H1 (cell line): ENCODE measurements at regions not wholly inside any gene's neighbourhood (a gene's known extent, or its start where the extent isn't known, plus 50 kb on each side); places are given as distances from the start of the nearest gene placed in this dataset.

ENCODE experiments used
- CTCF ChIA-PET: fragments of 300-600 bp; sonication (Branson Sonifier 250); formaldehyde crosslinking; loops from one replicate; lab custom pipeline; 2021; ENCODE audit not compliant: partially characterized antibody; lab: Charles Lee
- POLR2A ChIA-PET: fragments of 300-600 bp; sonication (Branson Sonifier 250); formaldehyde crosslinking; loops from one replicate; lab custom pipeline; 2021; ENCODE audit warnings: inconsistent platforms; ENCODE audit not compliant: partially characterized antibody; lab: Charles Lee
- DNase-seq, 2 experiments: peaks; one replicate each; pipeline versions ENCODE4 v3.0.0 to v3.0.0-alpha.2; 2010 to 2022; ENCODE audit warnings: low spot score in 2 of 2, low read depth in 1 of 2, mixed read lengths in 1 of 2
- FAIRE-seq: peaks from 2 replicates; lab custom pipeline; 2011; peaks lifted over from hg19 to GRCh38; lab: Jason Lieb, UNC
- H2AFZ ChIP-seq: 2 replicates; pipeline ENCODE4 v1.8.1; 2012; ENCODE audit warnings: low read length, inconsistent platforms
- H2AK5ac ChIP-seq: 2 replicates; pipeline ENCODE4 v1.6.1; 2013; ENCODE audit warnings: low read depth, low read length
- H2BK120ac ChIP-seq: replicated peaks from 2 replicates; pipeline ENCODE3; 2013; ENCODE audit warnings: low read depth, low read length, inconsistent platforms
- H2BK12ac ChIP-seq: 2 replicates; pipeline ENCODE4 v1.6.1; 2013; ENCODE audit warnings: low read depth, low read length
- H2BK15ac ChIP-seq: 2 replicates; pipeline ENCODE4 v1.6.1; 2013; ENCODE audit warnings: low read length
- H2BK20ac ChIP-seq: 2 replicates; pipeline ENCODE4 v1.6.1; 2013; ENCODE audit warnings: low read length
- H2BK5ac ChIP-seq: 2 replicates; pipeline ENCODE4 v1.6.1; 2013; ENCODE audit warnings: low read depth, low read length
- H3K14ac ChIP-seq: 2 replicates; pipeline ENCODE4 v1.6.1; 2013; ENCODE audit warnings: inconsistent platforms; ENCODE audit not compliant: insufficient read length
- H3K18ac ChIP-seq: 2 replicates; pipeline ENCODE4 v1.6.1; 2013; ENCODE audit warnings: low read length; ENCODE audit errors: extremely low read depth
- H3K23ac ChIP-seq: 2 replicates; pipeline ENCODE4 v1.6.1; 2013; ENCODE audit warnings: inconsistent platforms; ENCODE audit not compliant: insufficient read length
- H3K23me2 ChIP-seq: 2 replicates; pipeline ENCODE4 v1.6.1; 2013; ENCODE audit warnings: low read depth, low read length
- H3K27ac ChIP-seq: 2 replicates; pipeline ENCODE4 v1.6.1; 2011; ENCODE audit warnings: low read depth, low read length, inconsistent platforms
- H3K27me3 ChIP-seq, 4 experiments: replicated peaks in 1 of 4; 1 replicate in 1 of 4; 2 replicates in 3 of 4; pipeline versions ENCODE4 v1.6.1 to v1.8.1; 2011 to 2013; ENCODE audit warnings: low read length in 3 of 4, mild to moderate bottlenecking in 3 of 4, inconsistent platforms in 2 of 4, mixed read lengths in 2 of 4, moderate library complexity in 1 of 4; ENCODE audit not compliant: control insufficient read depth in 3 of 4, insufficient read depth in 3 of 4; ENCODE audit errors: extremely low read depth in 1 of 4
- H3K36me3 ChIP-seq, 4 experiments: 2 replicates each; pipeline versions ENCODE4 v1.6.1 to v1.8.1; 2011 to 2013; ENCODE audit warnings: mild to moderate bottlenecking in 4 of 4, low read length in 3 of 4, moderate library complexity in 2 of 4, control low read depth in 1 of 4, inconsistent platforms in 1 of 4; ENCODE audit not compliant: insufficient read depth in 4 of 4, control insufficient read depth in 2 of 4
- H3K4ac ChIP-seq: replicated peaks from 2 replicates; pipeline ENCODE3; 2013; ENCODE audit warnings: low read length, low read depth, mixed read lengths, inconsistent platforms; ENCODE audit not compliant: insufficient read length
- H3K4me1 ChIP-seq, 4 experiments: replicated peaks in 1 of 4; 1 replicate in 1 of 4; 2 replicates in 3 of 4; pipeline versions ENCODE4 v1.6.1 to v1.8.1; 2011 to 2013; ENCODE audit warnings: low read length in 3 of 4, inconsistent platforms in 2 of 4, mixed read lengths in 1 of 4; ENCODE audit not compliant: insufficient read depth in 4 of 4, control insufficient read depth in 3 of 4
- H3K4me2 ChIP-seq, 2 experiments: 2 replicates each; pipeline versions ENCODE4 v1.6.1 to v1.8.1; 2011 to 2013; ENCODE audit warnings: low read depth in 2 of 2, low read length in 2 of 2, control low read depth in 1 of 2, inconsistent platforms in 1 of 2, mild to moderate bottlenecking in 1 of 2; ENCODE audit not compliant: insufficient read depth in 1 of 2
- H3K4me3 ChIP-seq, 4 experiments: fragments of 200-600, 300-600 bp in 1 of 4; sonication (generic), shearing (Covaris generic), sonication (Bioruptor Twin) in 1 of 4; 2 replicates each; pipeline versions ENCODE4 v1.5.1 to v1.8.1; 2011 to 2016; ENCODE audit warnings: low read length in 4 of 4, low read depth in 3 of 4, control low read depth in 2 of 4, inconsistent platforms in 2 of 4, mild to moderate bottlenecking in 2 of 4, mixed read lengths in 1 of 4, moderate library complexity in 1 of 4; ENCODE audit not compliant: insufficient read depth in 2 of 4; ENCODE audit errors: extremely low read depth in 1 of 4
- H3K56ac ChIP-seq: replicated peaks from 2 replicates; pipeline ENCODE3; 2013; ENCODE audit warnings: low read depth, mild to moderate bottlenecking, mixed read lengths, low read length, inconsistent platforms; ENCODE audit not compliant: insufficient read length
- H3K79me1 ChIP-seq: 2 replicates; pipeline ENCODE4 v1.6.1; 2013; ENCODE audit warnings: low read depth, low read length, control low read depth
- H3K79me2 ChIP-seq, 2 experiments: 2 replicates each; pipeline versions ENCODE4 v1.6.1 to v1.8.1; 2012 to 2013; ENCODE audit warnings: low read length in 2 of 2, mild to moderate bottlenecking in 2 of 2, inconsistent platforms in 1 of 2; ENCODE audit not compliant: insufficient read depth in 2 of 2, control insufficient read depth in 1 of 2
- H3K9ac ChIP-seq, 4 experiments: replicated peaks in 1 of 4; 1 replicate in 1 of 4; 2 replicates in 3 of 4; pipeline versions ENCODE4 v1.6.1 to v1.8.1; 2011 to 2013; ENCODE audit warnings: low read depth in 3 of 4, low read length in 3 of 4, control low read depth in 2 of 4, mild to moderate bottlenecking in 2 of 4, moderate library complexity in 2 of 4, inconsistent platforms in 1 of 4; ENCODE audit errors: extremely low read depth in 1 of 4
- H3K9me3 ChIP-seq, 2 experiments: 2 replicates each; pipeline versions ENCODE4 v1.6.1 to v1.8.1; 2012 to 2013; ENCODE audit warnings: mild to moderate bottlenecking in 2 of 2, moderate library complexity in 2 of 2, control low read depth in 1 of 2, inconsistent platforms in 1 of 2, low read depth in 1 of 2, low read length in 1 of 2, mixed read lengths in 1 of 2; ENCODE audit not compliant: insufficient read depth in 2 of 2
- H4K20me1 ChIP-seq, 2 experiments: replicated peaks in 1 of 2; 2 replicates each; pipeline versions ENCODE3 to v1.8.1; 2011 to 2013; ENCODE audit warnings: inconsistent platforms in 2 of 2, low read length in 2 of 2, mild to moderate bottlenecking in 1 of 2; ENCODE audit not compliant: insufficient read depth in 2 of 2, control insufficient read depth in 1 of 2
- H4K5ac ChIP-seq: 2 replicates; pipeline ENCODE4 v1.6.1; 2013; ENCODE audit warnings: low read length, low read depth, mixed read lengths, inconsistent platforms; ENCODE audit not compliant: insufficient read length
- H4K8ac ChIP-seq: 2 replicates; pipeline ENCODE4 v1.8.0; 2013; ENCODE audit warnings: mild to moderate bottlenecking, moderate library complexity, low read length, inconsistent platforms; ENCODE audit not compliant: insufficient read depth; ENCODE audit errors: extremely low read depth
- H4K91ac ChIP-seq: replicated peaks from 2 replicates; pipeline ENCODE3; 2013; ENCODE audit warnings: low read length, mixed read lengths, inconsistent platforms; ENCODE audit not compliant: insufficient read length
- FOSL1 ChIP-seq: IDR thresholded peaks from 2 replicates; pipeline ENCODE4 v1.6.1; 2011; ENCODE audit warnings: mild to moderate bottlenecking, low read depth, low read length, moderate library complexity; ENCODE audit not compliant: insufficient read depth
- GABPA ChIP-seq: IDR thresholded peaks from 2 replicates; pipeline ENCODE4 v1.6.1; 2011; ENCODE audit warnings: mild to moderate bottlenecking, low read length, moderate library complexity, borderline replicate concordance; ENCODE audit not compliant: insufficient read depth
- JUND ChIP-seq: IDR thresholded peaks from 2 replicates; pipeline ENCODE4 v1.6.1; 2011; ENCODE audit warnings: mild to moderate bottlenecking, improper control_type of control experiment, low read length
- KDM1A ChIP-seq: fragments of 200-600, 300-600 bp; sonication (generic); IDR thresholded peaks from 2 replicates; pipeline ENCODE4 v1.7.1; 2016; ENCODE audit warnings: mild to moderate bottlenecking, low read length, borderline replicate concordance
- NRF1 ChIP-seq: IDR thresholded peaks from 2 replicates; pipeline ENCODE4 v1.6.1; 2011; ENCODE audit warnings: mild to moderate bottlenecking, low read depth, low read length, improper control_type of control experiment
- RNF2 ChIP-seq: fragments of 200-900, 300-1000 bp; sonication (generic); IDR thresholded peaks from 2 replicates; pipeline ENCODE4 v1.7.1; 2016; ENCODE audit warnings: borderline replicate concordance, low read depth, mild to moderate bottlenecking, antibody characterized with exemption, low read length; ENCODE audit not compliant: poor library complexity, severe bottlenecking; ENCODE audit errors: missing control alignments
- SP2 ChIP-seq: IDR thresholded peaks from 2 replicates; pipeline ENCODE4 v1.6.1; 2012; ENCODE audit warnings: mild to moderate bottlenecking, low read length, inconsistent platforms
- SRF ChIP-seq: IDR thresholded peaks from 2 replicates; pipeline ENCODE4 v1.6.1; 2011; ENCODE audit warnings: mild to moderate bottlenecking, low read depth, low read length, moderate library complexity
- TAF1 ChIP-seq: IDR thresholded peaks from 2 replicates; pipeline ENCODE4 v1.6.1; 2011; ENCODE audit warnings: mild to moderate bottlenecking, low read depth, low read length
- TEAD4 ChIP-seq: IDR thresholded peaks from 2 replicates; pipeline ENCODE4 v1.6.1; 2012; ENCODE audit warnings: low read depth, low read length, inconsistent platforms, mixed read lengths
- YY1 ChIP-seq: IDR thresholded peaks from 2 replicates; pipeline ENCODE4 v1.6.1; 2011; ENCODE audit warnings: low read depth, mild to moderate bottlenecking, low read length
- ZNF274 ChIP-seq: IDR thresholded peaks from 2 replicates; pipeline ENCODE4 v1.7.0; 2012; ENCODE audit warnings: low read length, borderline replicate concordance; ENCODE audit errors: extremely low read depth
- TF ChIP-seq, protein P1 (sequence below): IDR thresholded peaks from 2 replicates; pipeline ENCODE4 v1.6.1; 2012; ENCODE audit warnings: inconsistent platforms

DNA sequence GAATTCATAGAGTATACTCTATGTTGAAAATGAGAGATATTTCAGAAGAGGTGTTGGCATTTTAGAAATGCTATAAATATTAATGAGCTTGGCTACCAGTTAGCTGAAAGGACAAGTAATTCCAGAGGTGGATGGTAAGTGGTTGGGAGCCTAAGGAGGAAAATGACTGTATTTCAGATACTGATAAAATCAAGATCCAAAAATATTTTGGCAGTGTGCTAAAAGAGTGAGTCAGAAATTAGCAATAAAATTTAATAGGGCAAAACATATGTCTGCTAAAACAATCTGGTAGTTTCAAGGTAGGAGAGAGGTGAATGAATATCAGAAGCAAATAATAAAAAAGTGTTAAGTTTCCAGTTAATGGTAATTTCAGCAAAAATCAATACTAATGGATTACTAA is 1287.9 kb downstream of the CDH8 start:
- H2AK5ac ChIP-seq: no peak overlapping the region
- no peak overlapping the region for H3K4me2 ChIP-seq
- no peak overlapping the region for H3K4ac ChIP-seq
- no peak overlapping the region for H3K56ac ChIP-seq
- H4K8ac ChIP-seq: no peak overlapping the region
- H2BK20ac ChIP-seq: no peak overlapping the region
- no peak overlapping the region for H2BK12ac ChIP-seq
- TF ChIP-seq, protein P1, sequence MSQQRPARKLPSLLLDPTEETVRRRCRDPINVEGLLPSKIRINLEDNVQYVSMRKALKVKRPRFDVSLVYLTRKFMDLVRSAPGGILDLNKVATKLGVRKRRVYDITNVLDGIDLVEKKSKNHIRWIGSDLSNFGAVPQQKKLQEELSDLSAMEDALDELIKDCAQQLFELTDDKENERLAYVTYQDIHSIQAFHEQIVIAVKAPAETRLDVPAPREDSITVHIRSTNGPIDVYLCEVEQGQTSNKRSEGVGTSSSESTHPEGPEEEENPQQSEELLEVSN: no peak
- TF ChIP-seq YY1 (no peak), NRF1 (no peak), KDM1A (no peak), SP2 (no peak), TEAD4 (no peak), SRF (no peak), GABPA (no peak), JUND (no peak), ZNF274 (no peak), TAF1 (no peak), RNF2 (no peak), FOSL1 (no peak)
- DNase-seq (no peak), FAIRE-seq (no peak)
- H3K18ac ChIP-seq: no peak overlapping the region
- no peaks in the 10 kb centered on the region for H3K4me1 ChIP-seq
- H4K5ac ChIP-seq: no peak overlapping the region
- no peak overlapping the region for H2AFZ ChIP-seq
- no peaks in the 10 kb centered on the region for H3K79me1 ChIP-seq
- H3K9ac ChIP-seq: no peak overlapping the region
- no peak overlapping the region for H3K14ac ChIP-seq
- H3K23me2 ChIP-seq: no peaks in the 10 kb centered on the region
- H3K27ac ChIP-seq: no peak overlapping the region
- no peaks in the 10 kb centered on the region for H3K79me2 ChIP-seq
- H2BK5ac ChIP-seq: no peak overlapping the region
- ChIA-PET POLR2A (no interaction called here), CTCF (no interaction called here)
- H3K23ac ChIP-seq: no peak overlapping the region
- no peaks in the 10 kb centered on the region for H3K27me3 ChIP-seq
- no peak overlapping the region for H4K91ac ChIP-seq
- H4K20me1 ChIP-seq: no peaks in the 10 kb centered on the region
- H3K36me3 ChIP-seq: no peaks in the 10 kb centered on the region
- H2BK120ac ChIP-seq: no peak overlapping the region
- H3K9me3 ChIP-seq: no peaks in the 10 kb centered on the region
- no peak overlapping the region for H3K4me3 ChIP-seq
- no peak overlapping the region for H2BK15ac ChIP-seq
